K562 (cell line): ENCODE measurements at regions not wholly inside any gene's neighbourhood (a gene's known extent, or its start where the extent isn't known, plus 50 kb on each side); places are given as distances from the start of the nearest gene placed in this dataset.
"Not testable (repeated sequence)": the region's sequence is repeated elsewhere in the genome, so short reads cannot be mapped to it uniquely, and the experiment has no call there.

ENCODE experiments used
- ATAC-seq: fragments of 200-7000 bp; cut with Tn5 transposase; 3 replicates; pipeline ENCODE4 v1.9.1; 2020; ENCODE audit warnings: moderate library complexity
- BruUV-seq: library from RNA; stranded (reverse); fragments of 400-500 nt; replicated peaks from 2 replicates; lab custom pipeline; 2021; lab: Mats Ljungman, UMichigan
- CTCF ChIA-PET: fragments of 300-600 bp; formaldehyde crosslinking; extraction: SDS; loops from one replicate; lab custom pipeline; 2021; ENCODE audit warnings: low intra/inter-chr PET ratio; lab: Yijun Ruan, JAX
- POLR2A ChIA-PET: fragments of 300-600, 350-650 bp; sonication (Branson Sonifier 250); formaldehyde crosslinking; extraction: SDS; loops from one replicate; lab custom pipeline; 2021; ENCODE audit warnings: antibody characterized with exemption, inconsistent platforms; lab: Yijun Ruan, JAX
- DNase-seq, 4 experiments: peaks; one replicate each; pipeline versions ENCODE4 v3.0.0 to v3.0.0-alpha.2; 2011 to 2018; ENCODE audit warnings: low spot score in 3 of 4, mixed read lengths in 3 of 4; ENCODE audit errors: extremely low read depth in 1 of 4
- FAIRE-seq: peaks from 2 replicates; lab custom pipeline; 2011; peaks lifted over from hg19 to GRCh38; lab: Jason Lieb, UNC
- H2AFZ ChIP-seq: 2 replicates; pipeline ENCODE4 v1.6.0; 2011; ENCODE audit warnings: low read depth, low read length, control low read depth, inconsistent platforms
- H3K27ac ChIP-seq: fragments of 200-600 bp; 3 replicates; pipeline ENCODE4 v1.8.0; 2011; ENCODE audit warnings: low read depth, mild to moderate bottlenecking, control low read depth, inconsistent platforms, low read length, moderate library complexity, mixed read lengths; ENCODE audit errors: extremely low read depth
- H3K27me3 ChIP-seq, 2 experiments: fragments of 300-600 bp in 1 of 2; 2 replicates in 1 of 2; 3 replicates in 1 of 2; pipeline versions ENCODE4 v1.6.0 to v1.8.0; 2011; ENCODE audit warnings: inconsistent platforms in 2 of 2, low read length in 2 of 2, mild to moderate bottlenecking in 1 of 2, mixed read lengths in 1 of 2, moderate library complexity in 1 of 2; ENCODE audit not compliant: control insufficient read depth in 2 of 2, insufficient read depth in 2 of 2
- H3K36me3 ChIP-seq: fragments of 300-600 bp; 3 replicates; pipeline ENCODE4 v1.8.0; 2011; ENCODE audit warnings: mild to moderate bottlenecking, low read length, inconsistent platforms; ENCODE audit not compliant: control insufficient read depth, insufficient read depth
- H3K4me1 ChIP-seq, 2 experiments: fragments of 200-600 bp in 1 of 2; replicated peaks in 1 of 2; 2 replicates in 1 of 2; 3 replicates in 1 of 2; pipeline versions ENCODE4 v1.5.1 to v1.8.0; 2011; ENCODE audit warnings: inconsistent platforms in 2 of 2, low read length in 2 of 2, mild to moderate bottlenecking in 1 of 2, mixed read lengths in 1 of 2, moderate library complexity in 1 of 2; ENCODE audit not compliant: control insufficient read depth in 2 of 2, insufficient read depth in 2 of 2
- H3K4me2 ChIP-seq: 2 replicates; pipeline ENCODE4 v1.6.1; 2011; ENCODE audit warnings: low read length, control low read depth, inconsistent platforms, mixed read lengths; ENCODE audit not compliant: insufficient read depth
- H3K4me3 ChIP-seq: fragments of 200-600 bp; sonication (generic), shearing (Covaris generic); 2 replicates; pipeline ENCODE4 v1.5.1; 2016; ENCODE audit warnings: control low read depth, inconsistent platforms
- H3K79me2 ChIP-seq: fragments of 200-600 bp; 3 replicates; pipeline ENCODE4 v1.8.0; 2011; ENCODE audit warnings: low read length, inconsistent platforms; ENCODE audit not compliant: control insufficient read depth, insufficient read depth
- H3K9ac ChIP-seq, 2 experiments: 2 replicates each; pipeline versions ENCODE4 v1.6.0 to v1.6.1; 2011; ENCODE audit warnings: low read depth in 2 of 2, low read length in 2 of 2, control low read depth in 1 of 2, inconsistent platforms in 1 of 2, mild to moderate bottlenecking in 1 of 2, mixed read lengths in 1 of 2; ENCODE audit not compliant: insufficient read depth in 1 of 2
- H3K9me1 ChIP-seq: one replicate; pipeline ENCODE4 v1.6.0; 2011; ENCODE audit warnings: inconsistent platforms, mild to moderate bottlenecking, low read length, moderate library complexity; ENCODE audit not compliant: control insufficient read depth, insufficient read depth
- H3K9me3 ChIP-seq: replicated peaks from 2 replicates; pipeline ENCODE4 v1.5.1; 2011; ENCODE audit warnings: low read depth, low read length, inconsistent platforms; ENCODE audit not compliant: control insufficient read depth, insufficient read depth
- H4K20me1 ChIP-seq: replicated peaks from 2 replicates; pipeline ENCODE4 v1.6.1; 2011; ENCODE audit warnings: low read length, inconsistent platforms, mixed read lengths; ENCODE audit not compliant: control insufficient read depth, insufficient read depth
- AFF1 ChIP-seq, 2 experiments: fragments of 450-650 bp; IDR thresholded peaks; 2 replicates each; pipeline ENCODE4 v1.6.1; 2018; ENCODE audit warnings: mild to moderate bottlenecking in 2 of 2, low read depth in 1 of 2; ENCODE audit not compliant: partially characterized antibody in 2 of 2
- L3MBTL2 ChIP-seq: fragments of 450-650 bp; IDR thresholded peaks from 2 replicates; pipeline ENCODE4 v1.6.1; 2016; ENCODE audit warnings: mild to moderate bottlenecking, moderate library complexity
- NR2C1 ChIP-seq, 2 experiments: fragments of 450-650 bp; IDR thresholded peaks; 2 replicates each; pipeline ENCODE4 v1.6.1; 2017; ENCODE audit warnings: mild to moderate bottlenecking in 2 of 2, antibody characterized with exemption in 1 of 2, inconsistent platforms in 1 of 2, missing compliant biosample characterization in 1 of 2, missing genetic modification characterization in 1 of 2
- SOX6 ChIP-seq: fragments of 450-650 bp; IDR thresholded peaks from 2 replicates; pipeline ENCODE4 v1.6.1; 2014; ENCODE audit warnings: mild to moderate bottlenecking
- WGBS: fragments of 100-300 bp; shearing (Covaris generic); methylation state at CpG from one replicate; pipeline ENCODE4 v1.1.6; 2016; ENCODE audit warnings: low coverage, mixed read lengths; ENCODE audit not compliant: insufficient coverage; ENCODE audit errors: missing lambda C conversion rate; 5-methylcytosine and 5-hydroxymethylcytosine counted together
- in situ Hi-C: fragments of 300-500 bp; cut with MboI; formaldehyde crosslinking; loops from 4 replicates; pipeline ENCODE4 v1.15.0; 2018; ENCODE audit warnings: inconsistent platforms, mixed read lengths
- intact Hi-C: fragments of 100-400 bp; cut with micrococcal nuclease; formaldehyde crosslinking; loops from 2 replicates; pipeline ENCODE4 v1.14.2; 2022

- H3K27me3 ChIP-seq; in situ Hi-C loops; TF ChIP-seq NR2C1 (IDR thresholded peaks at IDR 0.05): not testable (repeated sequence)
- TF ChIP-seq AFF1 (IDR thresholded peaks at IDR 0.05; ENCODE audit: low read depth in 1 of 2, partially characterized antibody in 2 of 2) (peak in 1 of 2 experiments; percentile 78), SOX6 (peak; percentile 60; the same call in 1 of the 2 replicates), L3MBTL2 (0 out of 2 replicates have a peak, but pooled peaks have one; percentile 27), NR2C1 (tag; IDR thresholded peaks at IDR 0.05) (peak; percentile 59)
- TF ChIP-seq, all 486 proteins: peak for 4; not testable (repeated sequence) for 482
- ATAC-seq, H3K9ac ChIP-seq, intact Hi-C loops, H3K4me1 ChIP-seq, H3K4me3 ChIP-seq, BruUV-seq, H2AFZ ChIP-seq, H3K27ac ChIP-seq, H3K79me2 ChIP-seq, CTCF ChIA-PET, H3K36me3 ChIP-seq, DNase-seq, H4K20me1 ChIP-seq, H3K4me2 ChIP-seq, H3K9me3 ChIP-seq, H3K9me1 ChIP-seq, FAIRE-seq: not testable (repeated sequence)
- WGBS: 24% methylated on average over 4 of the region's 4 CpGs
- POLR2A ChIA-PET: interaction anchor here (0.7 to 1.1 kb wide), 2 partner anchors 10 to 72 kb away, joined by 3 read pairs; no protein-coding TSS in a partner anchor
Measured at GRCh38 chr1:100803280-100803679, 83.7 kb downstream of the VCAM1 start.
